GM12873 (cell line): ENCODE measurements at regions not wholly inside any gene's neighbourhood (a gene's known extent, or its start where the extent isn't known, plus 50 kb on each side); places are given as distances from the start of the nearest gene placed in this dataset.

ENCODE experiments used
- TF ChIP-seq, protein P1 (sequence below): IDR thresholded peaks from 2 replicates; pipeline ENCODE4 v1.5.1; 2012; ENCODE audit warnings: low read depth, mild to moderate bottlenecking, moderate library complexity, low read length, control low read depth; ENCODE audit not compliant: insufficient read depth; ENCODE audit errors: missing control alignments

DNA sequence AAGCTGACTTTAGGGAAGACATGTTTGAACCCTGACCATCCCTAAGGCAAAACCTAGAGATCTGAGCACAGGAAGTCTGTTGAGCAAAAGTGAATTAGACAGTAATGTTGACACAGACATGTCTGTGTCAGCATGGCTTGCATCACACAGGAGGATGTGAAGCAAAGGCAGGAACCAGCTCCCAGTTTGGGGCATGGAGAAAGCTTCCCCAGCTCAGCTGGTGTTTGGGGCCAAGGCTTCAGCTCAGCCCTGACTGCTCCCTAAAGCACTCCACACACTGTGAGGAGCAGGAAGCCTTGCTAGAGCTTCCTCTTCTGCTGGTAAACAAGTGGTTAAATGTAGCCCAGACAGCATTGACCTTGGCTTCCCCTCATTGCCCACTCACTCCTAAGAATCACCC lies 153.8 kb upstream of the UBL3 start:
- TF ChIP-seq, protein P1, sequence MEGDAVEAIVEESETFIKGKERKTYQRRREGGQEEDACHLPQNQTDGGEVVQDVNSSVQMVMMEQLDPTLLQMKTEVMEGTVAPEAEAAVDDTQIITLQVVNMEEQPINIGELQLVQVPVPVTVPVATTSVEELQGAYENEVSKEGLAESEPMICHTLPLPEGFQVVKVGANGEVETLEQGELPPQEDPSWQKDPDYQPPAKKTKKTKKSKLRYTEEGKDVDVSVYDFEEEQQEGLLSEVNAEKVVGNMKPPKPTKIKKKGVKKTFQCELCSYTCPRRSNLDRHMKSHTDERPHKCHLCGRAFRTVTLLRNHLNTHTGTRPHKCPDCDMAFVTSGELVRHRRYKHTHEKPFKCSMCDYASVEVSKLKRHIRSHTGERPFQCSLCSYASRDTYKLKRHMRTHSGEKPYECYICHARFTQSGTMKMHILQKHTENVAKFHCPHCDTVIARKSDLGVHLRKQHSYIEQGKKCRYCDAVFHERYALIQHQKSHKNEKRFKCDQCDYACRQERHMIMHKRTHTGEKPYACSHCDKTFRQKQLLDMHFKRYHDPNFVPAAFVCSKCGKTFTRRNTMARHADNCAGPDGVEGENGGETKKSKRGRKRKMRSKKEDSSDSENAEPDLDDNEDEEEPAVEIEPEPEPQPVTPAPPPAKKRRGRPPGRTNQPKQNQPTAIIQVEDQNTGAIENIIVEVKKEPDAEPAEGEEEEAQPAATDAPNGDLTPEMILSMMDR: no peak

GRCh38 chr13:30002577-30002976 lies 152.2 kb upstream of the UBL3 start:
- TF ChIP-seq, protein P1: no peak

- TF ChIP-seq, protein P1: no peak
These were observed 150.0 kb upstream of the UBL3 start for GRCh38 chr13:30000370-30000765.

GRCh38 chr13:29999492-30000369 lies 149.3 kb upstream of the UBL3 start:
- TF ChIP-seq, protein P1: no peak

DNA sequence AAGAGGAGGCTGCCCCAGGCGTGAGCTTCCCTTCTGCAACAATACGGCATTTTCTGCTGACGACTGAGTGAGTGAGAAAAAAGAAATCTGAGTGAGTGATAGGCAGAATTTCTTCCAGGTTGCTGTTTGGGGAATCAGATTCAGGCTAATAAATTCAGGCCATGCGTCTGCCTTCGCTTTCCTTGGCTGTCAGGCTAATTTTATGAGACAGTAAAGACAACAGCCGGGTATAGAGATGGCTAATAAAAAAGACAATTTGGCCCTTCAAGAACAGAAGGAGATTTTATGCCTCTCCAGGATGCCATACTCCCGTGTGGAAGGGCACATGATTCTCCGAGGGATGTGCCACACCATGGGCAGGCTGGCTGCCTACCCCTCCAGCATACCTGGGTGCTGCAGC lies 145.9 kb upstream of the UBL3 start:
- TF ChIP-seq, protein P1: no peak

GRCh38 chr13:29994911-29995595 lies 144.6 kb upstream of the UBL3 start:
- TF ChIP-seq, protein P1: no peak

DNA sequence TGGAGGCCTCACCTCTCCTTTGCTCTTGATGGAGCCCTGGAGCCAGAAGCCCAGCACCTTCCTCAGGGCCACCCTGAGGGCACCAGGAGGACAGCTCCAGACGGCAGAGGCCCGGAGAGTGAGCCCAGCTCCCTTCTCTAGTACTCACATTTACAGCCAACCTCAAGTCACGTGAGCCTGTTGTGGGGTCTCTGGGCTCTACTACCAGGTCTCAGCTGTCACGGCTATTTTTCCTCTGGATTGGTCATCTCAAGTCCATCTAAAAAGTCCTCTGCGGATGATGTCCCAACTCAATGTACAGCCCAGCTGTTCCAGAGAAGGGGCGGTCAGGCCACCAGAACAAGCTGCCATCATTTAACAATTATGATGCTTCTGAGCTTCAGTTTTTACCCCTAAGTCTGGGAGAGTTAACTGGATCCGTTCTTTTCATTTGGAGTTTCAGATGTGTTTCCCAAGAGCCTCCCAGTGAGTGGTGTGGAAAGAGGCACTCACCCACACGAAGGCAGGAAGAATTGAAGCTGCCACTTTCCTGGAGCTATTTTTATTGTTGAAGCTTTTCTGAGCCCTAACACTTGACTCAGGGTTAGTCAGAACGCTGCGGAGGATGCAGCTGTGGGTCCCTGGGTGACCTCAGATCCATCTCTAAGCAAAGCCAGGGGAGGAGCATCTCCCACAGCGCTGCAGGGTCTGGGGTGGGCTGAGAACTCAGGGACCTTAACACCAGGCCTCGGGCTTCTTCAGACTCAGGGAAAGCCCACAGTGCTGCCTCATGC lies 143.5 kb upstream of the UBL3 start:
- TF ChIP-seq, protein P1: no peak
